ENCODE measurements at regions not wholly inside any gene's neighbourhood (a gene's known extent, or its start where the extent isn't known, plus 50 kb on each side); places are given as distances from the start of the nearest gene placed in this dataset.

DNA sequence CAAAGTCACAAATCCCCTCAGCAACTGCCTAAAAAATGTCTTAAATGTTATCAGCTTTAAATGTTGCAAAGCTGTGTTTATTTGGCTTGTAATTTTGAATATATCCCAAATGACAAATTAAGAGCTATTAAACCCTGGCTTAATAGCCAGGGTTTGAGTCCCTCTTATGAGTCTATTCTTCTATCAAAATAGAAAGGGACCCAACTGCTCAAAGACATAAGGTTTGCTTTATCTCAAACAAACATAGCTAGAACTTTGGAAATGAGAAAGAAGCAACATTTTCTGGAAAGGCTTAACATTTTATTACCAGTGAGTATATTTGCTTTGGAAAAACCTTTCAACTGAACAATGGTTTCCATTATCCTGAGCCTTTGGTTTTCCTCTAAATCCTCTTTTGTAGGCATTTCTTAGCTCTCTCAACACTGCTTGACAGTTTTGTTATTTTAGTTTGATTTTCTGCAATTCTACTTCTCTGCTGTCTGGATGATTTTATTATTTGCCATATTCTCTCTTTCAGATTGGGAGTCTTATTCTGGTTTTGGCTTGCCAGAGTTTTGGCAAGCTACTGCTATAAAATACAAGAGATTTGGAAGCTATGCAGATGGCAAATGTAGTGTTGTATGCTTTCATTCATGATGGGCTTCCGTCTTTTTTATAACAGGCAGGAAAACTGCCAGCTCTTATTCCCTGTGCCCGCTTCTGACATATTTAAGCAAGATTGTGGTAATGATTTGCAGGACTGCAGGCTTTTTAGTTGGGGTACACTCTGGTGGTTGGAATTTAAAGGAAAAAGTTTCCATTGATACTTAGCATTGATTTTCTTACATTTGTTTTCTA is 734.9 kb downstream of the DTWD2 start:
- Mint-ChIP-seq H3K4me3 (no peak overlapping the region), H3K36me3 (peaks cover 15% of the 10 kb centered on the region), H3K4me1 (no peaks in the 10 kb centered on the region), H3K27me3 (ENCODE audit: low read depth in 2 of 2) (no peaks in the 10 kb centered on the region), H3K9me3 (peaks cover 17 to 19% of the 10 kb centered on the region in 2 donors), H3K27ac (no peak overlapping the region)
- Histone ChIP-seq H3K4me1 (ENCODE audit: control insufficient read depth, insufficient read depth, low read length) (no peaks in the 10 kb centered on the region), H3K27ac (ENCODE audit: low read length) (no peak overlapping the region), H3K9me3 (ENCODE audit: control insufficient read depth, insufficient read depth, low read length) (no peaks in the 10 kb centered on the region), H3K27me3 (ENCODE audit: control insufficient read depth, insufficient read depth, low read length) (no peaks in the 10 kb centered on the region), H3K4me3 (ENCODE audit: low read length) (no peak overlapping the region), H3K36me3 (ENCODE audit: control insufficient read depth, insufficient read depth, low read length) (no peaks in the 10 kb centered on the region)
- DNase-seq (no peak), ATAC-seq (no peak)
- WGBS (ENCODE audit: insufficient coverage) = 88% methylated on average over 2 of the region's 2 CpGs
- intact Hi-C loops (cut with micrococcal nuclease) = no loop called here
- no peak for TF ChIP-seq CTCF (IDR thresholded peaks at IDR 0.05)

DNA sequence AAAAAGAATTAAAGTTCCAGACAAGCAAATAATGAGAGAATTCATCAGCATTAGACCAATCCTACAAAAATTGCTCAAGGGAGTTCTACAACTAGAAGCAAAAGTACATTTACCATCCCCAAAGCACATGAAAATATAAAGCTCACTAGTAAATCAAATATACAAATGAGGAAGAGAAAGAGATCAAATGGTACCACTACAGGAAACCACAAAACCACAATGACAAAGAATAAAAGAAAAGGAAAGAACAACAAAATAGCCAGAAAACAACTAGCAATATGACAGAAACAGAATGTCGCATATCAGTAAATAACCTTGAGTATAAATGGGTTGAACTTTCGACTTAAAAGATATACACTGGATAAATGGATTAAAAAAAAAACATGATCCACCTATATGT is 739.0 kb downstream of the DTWD2 start:
- Mint-ChIP-seq H3K4me1 (no peaks in the 10 kb centered on the region), H3K36me3 (peaks cover 20% of the 10 kb centered on the region), H3K4me3 (no peak overlapping the region), H3K9me3 (peaks cover 21 to 25% of the 10 kb centered on the region in 2 donors), H3K27me3 (ENCODE audit: low read depth in 2 of 2) (no peaks in the 10 kb centered on the region), H3K27ac (no peak overlapping the region)
- TF ChIP-seq CTCF (IDR thresholded peaks at IDR 0.05) = no peak
- no peak overlapping the region for H3K27ac ChIP-seq (ENCODE audit: low read length)
- peaks cover 11% of the 10 kb centered on the region for H3K9me3 ChIP-seq (ENCODE audit: control insufficient read depth, insufficient read depth, low read length)
- DNase-seq (no peak), ATAC-seq (no peak)
- no peaks in the 10 kb centered on the region for H3K27me3 ChIP-seq (ENCODE audit: control insufficient read depth, insufficient read depth, low read length)
- no CpG with 5 or more reads among the region's 2 CpGs for WGBS (ENCODE audit: insufficient coverage)
- no peaks in the 10 kb centered on the region for H3K4me1 ChIP-seq (ENCODE audit: control insufficient read depth, insufficient read depth, low read length)
- no peak overlapping the region for H3K4me3 ChIP-seq (ENCODE audit: low read length)
- H3K36me3 ChIP-seq (ENCODE audit: control insufficient read depth, insufficient read depth, low read length) = no peaks in the 10 kb centered on the region
- intact Hi-C loops (cut with micrococcal nuclease) = no loop called here

DNA sequence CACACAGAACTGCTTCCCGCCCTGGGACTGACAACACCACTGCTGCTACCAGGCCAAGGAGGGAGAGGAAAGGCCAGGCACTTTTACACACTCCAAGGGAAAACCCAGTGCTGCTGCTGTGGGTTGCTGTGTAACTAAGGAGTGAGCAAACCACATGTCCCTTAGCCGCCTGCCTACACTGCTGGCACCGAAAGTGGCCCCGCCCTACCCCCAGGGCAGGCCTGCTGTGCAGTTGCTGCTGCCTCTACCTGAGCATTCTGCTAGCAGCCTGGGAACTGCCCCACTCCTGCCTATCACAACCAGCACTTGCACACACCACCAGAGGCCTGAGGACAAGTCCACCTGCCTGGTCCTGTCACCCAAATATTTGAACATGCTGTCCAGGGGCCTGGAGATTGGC is 740.9 kb downstream of the DTWD2 start:
- no peak overlapping the region for H3K27ac ChIP-seq (ENCODE audit: low read length)
- Mint-ChIP-seq H3K36me3 (peaks cover 20% of the 10 kb centered on the region), H3K9me3 (peaks cover 19 to 21% of the 10 kb centered on the region in 2 donors), H3K4me1 (no peaks in the 10 kb centered on the region), H3K27ac (no peak overlapping the region), H3K27me3 (ENCODE audit: low read depth in 2 of 2) (no peaks in the 10 kb centered on the region), H3K4me3 (no peak overlapping the region)
- 87% methylated on average over 4 of the region's 4 CpGs for WGBS (ENCODE audit: insufficient coverage)
- H3K9me3 ChIP-seq (ENCODE audit: control insufficient read depth, insufficient read depth, low read length) = peaks cover 11% of the 10 kb centered on the region
- TF ChIP-seq CTCF (IDR thresholded peaks at IDR 0.05) = no peak
- no peaks in the 10 kb centered on the region for H3K27me3 ChIP-seq (ENCODE audit: control insufficient read depth, insufficient read depth, low read length)
- H3K4me3 ChIP-seq (ENCODE audit: low read length) = no peak overlapping the region
- no peaks in the 10 kb centered on the region for H3K36me3 ChIP-seq (ENCODE audit: control insufficient read depth, insufficient read depth, low read length)
- intact Hi-C loops (cut with micrococcal nuclease) = no loop called here
- ATAC-seq = no peak
- DNase-seq = no peak
- H3K4me1 ChIP-seq (ENCODE audit: control insufficient read depth, insufficient read depth, low read length) = no peaks in the 10 kb centered on the region

- ATAC-seq = no peak
- Mint-ChIP-seq H3K4me3 (no peak overlapping the region), H3K27ac (no peak overlapping the region), H3K4me1 (no peaks in the 10 kb centered on the region), H3K27me3 (ENCODE audit: low read depth in 2 of 2) (no peaks in the 10 kb centered on the region), H3K36me3 (peaks cover 7% of the 10 kb centered on the region), H3K9me3 (peaks cover 15 to 16% of the 10 kb centered on the region in 2 donors)
- no peaks in the 10 kb centered on the region for H3K4me1 ChIP-seq (ENCODE audit: control insufficient read depth, insufficient read depth, low read length)
- peaks cover 16% of the 10 kb centered on the region for H3K9me3 ChIP-seq (ENCODE audit: control insufficient read depth, insufficient read depth, low read length)
- no peaks in the 10 kb centered on the region for H3K27me3 ChIP-seq (ENCODE audit: control insufficient read depth, insufficient read depth, low read length)
- no peak for TF ChIP-seq CTCF (IDR thresholded peaks at IDR 0.05)
- no peak overlapping the region for H3K27ac ChIP-seq (ENCODE audit: low read length)
- DNase-seq = no peak
- no peak overlapping the region for H3K4me3 ChIP-seq (ENCODE audit: low read length)
- H3K36me3 ChIP-seq (ENCODE audit: control insufficient read depth, insufficient read depth, low read length) = no peaks in the 10 kb centered on the region
- WGBS (ENCODE audit: insufficient coverage) = no CpG with 5 or more reads among the region's 2 CpGs
- intact Hi-C loops (cut with micrococcal nuclease) = no loop called here
Measured at GRCh38 chr5:118243613-118244012, 744.7 kb downstream of the DTWD2 start.
